NCI-H2107 (cell line): ENCODE measurements at regions not wholly inside any gene's neighbourhood (a gene's known extent, or its start where the extent isn't known, plus 50 kb on each side); places are given as distances from the start of the nearest gene placed in this dataset.
"Not testable (repeated sequence)": the region's sequence is repeated elsewhere in the genome, so short reads cannot be mapped to it uniquely, and the experiment has no call there.

Source experiments
- DNase-seq: peaks from one replicate; lab custom pipeline; 2025; lab: John Stamatoyannopoulos, UW

GRCh38 chr4:151850791-151851213, 90.0 kb upstream of the GATB start:
- DNase-seq = no peak

GRCh38 chr4:151845551-151845950, 84.7 kb upstream of the GATB start:
- not testable (repeated sequence) for DNase-seq

- no peak for DNase-seq
These were observed 81.7 kb upstream of the GATB start for GRCh38 chr4:151842430-151843079.

- no peak for DNase-seq
These were observed 80.3 kb upstream of the GATB start for GRCh38 chr4:151841107-151841506.

- no peak for DNase-seq
These were observed 74.7 kb upstream of the GATB start for GRCh38 chr4:151835467-151835866.

GRCh38 chr4:151833174-151833573, 72.4 kb upstream of the GATB start:
- DNase-seq = no peak

GRCh38 chr4:151831526-151831925, 70.7 kb upstream of the GATB start:
- DNase-seq = no peak

- no peak for DNase-seq
These were observed 69.4 kb upstream of the GATB start for GRCh38 chr4:151830168-151830567.

GRCh38 chr4:151829309-151829708, 68.5 kb upstream of the GATB start:
- no peak for DNase-seq

GRCh38 chr4:151824656-151825055, 63.8 kb upstream of the GATB start:
- DNase-seq = no peak

GRCh38 chr4:151822331-151822730, 61.5 kb upstream of the GATB start:
- DNase-seq = no peak

GRCh38 chr4:151820004-151820403, 59.2 kb upstream of the GATB start:
- DNase-seq = no peak

GRCh38 chr4:151811403-151811802, 50.6 kb upstream of the GATB start:
- no peak for DNase-seq
